ENCODE measurements at regions not wholly inside any gene's neighbourhood (a gene's known extent, or its start where the extent isn't known, plus 50 kb on each side); places are given as distances from the start of the nearest gene placed in this dataset.

DNA sequence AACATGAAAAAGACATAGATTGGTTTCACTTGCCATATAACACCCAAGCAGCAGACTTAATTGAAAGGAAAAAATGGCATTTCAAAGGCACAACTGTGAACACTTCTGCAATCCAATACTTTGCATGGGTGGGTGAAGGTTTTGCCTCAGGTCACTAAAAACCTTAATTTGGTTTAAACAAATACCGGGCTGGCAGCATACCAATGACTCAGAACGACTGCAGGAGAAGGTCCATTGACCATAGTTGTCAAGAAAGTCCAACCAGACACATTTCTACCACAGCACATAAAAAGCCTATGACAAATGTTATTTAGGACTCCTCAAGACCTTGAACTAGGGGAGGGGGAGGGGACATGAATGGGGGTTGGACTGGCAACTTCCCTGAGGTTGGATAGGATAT lies 183.6 kb upstream of the TRPC5 start (continued):
- TF ChIP-seq, protein P1, sequence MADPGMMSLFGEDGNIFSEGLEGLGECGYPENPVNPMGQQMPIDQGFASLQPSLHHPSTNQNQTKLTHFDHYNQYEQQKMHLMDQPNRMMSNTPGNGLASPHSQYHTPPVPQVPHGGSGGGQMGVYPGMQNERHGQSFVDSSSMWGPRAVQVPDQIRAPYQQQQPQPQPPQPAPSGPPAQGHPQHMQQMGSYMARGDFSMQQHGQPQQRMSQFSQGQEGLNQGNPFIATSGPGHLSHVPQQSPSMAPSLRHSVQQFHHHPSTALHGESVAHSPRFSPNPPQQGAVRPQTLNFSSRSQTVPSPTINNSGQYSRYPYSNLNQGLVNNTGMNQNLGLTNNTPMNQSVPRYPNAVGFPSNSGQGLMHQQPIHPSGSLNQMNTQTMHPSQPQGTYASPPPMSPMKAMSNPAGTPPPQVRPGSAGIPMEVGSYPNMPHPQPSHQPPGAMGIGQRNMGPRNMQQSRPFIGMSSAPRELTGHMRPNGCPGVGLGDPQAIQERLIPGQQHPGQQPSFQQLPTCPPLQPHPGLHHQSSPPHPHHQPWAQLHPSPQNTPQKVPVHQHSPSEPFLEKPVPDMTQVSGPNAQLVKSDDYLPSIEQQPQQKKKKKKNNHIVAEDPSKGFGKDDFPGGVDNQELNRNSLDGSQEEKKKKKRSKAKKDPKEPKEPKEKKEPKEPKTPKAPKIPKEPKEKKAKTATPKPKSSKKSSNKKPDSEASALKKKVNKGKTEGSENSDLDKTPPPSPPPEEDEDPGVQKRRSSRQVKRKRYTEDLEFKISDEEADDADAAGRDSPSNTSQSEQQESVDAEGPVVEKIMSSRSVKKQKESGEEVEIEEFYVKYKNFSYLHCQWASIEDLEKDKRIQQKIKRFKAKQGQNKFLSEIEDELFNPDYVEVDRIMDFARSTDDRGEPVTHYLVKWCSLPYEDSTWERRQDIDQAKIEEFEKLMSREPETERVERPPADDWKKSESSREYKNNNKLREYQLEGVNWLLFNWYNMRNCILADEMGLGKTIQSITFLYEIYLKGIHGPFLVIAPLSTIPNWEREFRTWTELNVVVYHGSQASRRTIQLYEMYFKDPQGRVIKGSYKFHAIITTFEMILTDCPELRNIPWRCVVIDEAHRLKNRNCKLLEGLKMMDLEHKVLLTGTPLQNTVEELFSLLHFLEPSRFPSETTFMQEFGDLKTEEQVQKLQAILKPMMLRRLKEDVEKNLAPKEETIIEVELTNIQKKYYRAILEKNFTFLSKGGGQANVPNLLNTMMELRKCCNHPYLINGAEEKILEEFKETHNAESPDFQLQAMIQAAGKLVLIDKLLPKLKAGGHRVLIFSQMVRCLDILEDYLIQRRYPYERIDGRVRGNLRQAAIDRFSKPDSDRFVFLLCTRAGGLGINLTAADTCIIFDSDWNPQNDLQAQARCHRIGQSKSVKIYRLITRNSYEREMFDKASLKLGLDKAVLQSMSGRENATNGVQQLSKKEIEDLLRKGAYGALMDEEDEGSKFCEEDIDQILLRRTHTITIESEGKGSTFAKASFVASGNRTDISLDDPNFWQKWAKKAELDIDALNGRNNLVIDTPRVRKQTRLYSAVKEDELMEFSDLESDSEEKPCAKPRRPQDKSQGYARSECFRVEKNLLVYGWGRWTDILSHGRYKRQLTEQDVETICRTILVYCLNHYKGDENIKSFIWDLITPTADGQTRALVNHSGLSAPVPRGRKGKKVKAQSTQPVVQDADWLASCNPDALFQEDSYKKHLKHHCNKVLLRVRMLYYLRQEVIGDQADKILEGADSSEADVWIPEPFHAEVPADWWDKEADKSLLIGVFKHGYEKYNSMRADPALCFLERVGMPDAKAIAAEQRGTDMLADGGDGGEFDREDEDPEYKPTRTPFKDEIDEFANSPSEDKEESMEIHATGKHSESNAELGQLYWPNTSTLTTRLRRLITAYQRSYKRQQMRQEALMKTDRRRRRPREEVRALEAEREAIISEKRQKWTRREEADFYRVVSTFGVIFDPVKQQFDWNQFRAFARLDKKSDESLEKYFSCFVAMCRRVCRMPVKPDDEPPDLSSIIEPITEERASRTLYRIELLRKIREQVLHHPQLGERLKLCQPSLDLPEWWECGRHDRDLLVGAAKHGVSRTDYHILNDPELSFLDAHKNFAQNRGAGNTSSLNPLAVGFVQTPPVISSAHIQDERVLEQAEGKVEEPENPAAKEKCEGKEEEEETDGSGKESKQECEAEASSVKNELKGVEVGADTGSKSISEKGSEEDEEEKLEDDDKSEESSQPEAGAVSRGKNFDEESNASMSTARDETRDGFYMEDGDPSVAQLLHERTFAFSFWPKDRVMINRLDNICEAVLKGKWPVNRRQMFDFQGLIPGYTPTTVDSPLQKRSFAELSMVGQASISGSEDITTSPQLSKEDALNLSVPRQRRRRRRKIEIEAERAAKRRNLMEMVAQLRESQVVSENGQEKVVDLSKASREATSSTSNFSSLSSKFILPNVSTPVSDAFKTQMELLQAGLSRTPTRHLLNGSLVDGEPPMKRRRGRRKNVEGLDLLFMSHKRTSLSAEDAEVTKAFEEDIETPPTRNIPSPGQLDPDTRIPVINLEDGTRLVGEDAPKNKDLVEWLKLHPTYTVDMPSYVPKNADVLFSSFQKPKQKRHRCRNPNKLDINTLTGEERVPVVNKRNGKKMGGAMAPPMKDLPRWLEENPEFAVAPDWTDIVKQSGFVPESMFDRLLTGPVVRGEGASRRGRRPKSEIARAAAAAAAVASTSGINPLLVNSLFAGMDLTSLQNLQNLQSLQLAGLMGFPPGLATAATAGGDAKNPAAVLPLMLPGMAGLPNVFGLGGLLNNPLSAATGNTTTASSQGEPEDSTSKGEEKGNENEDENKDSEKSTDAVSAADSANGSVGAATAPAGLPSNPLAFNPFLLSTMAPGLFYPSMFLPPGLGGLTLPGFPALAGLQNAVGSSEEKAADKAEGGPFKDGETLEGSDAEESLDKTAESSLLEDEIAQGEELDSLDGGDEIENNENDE (IDR thresholded peaks at IDR 0.05; ENCODE audit: insufficient replicate concordance, low read length), result no peak
